ENCODE measurements at regions not wholly inside any gene's neighbourhood (a gene's known extent, or its start where the extent isn't known, plus 50 kb on each side); places are given as distances from the start of the nearest gene placed in this dataset.

- DNase-seq (ENCODE audit: low spot score) = no peak
Measured at GRCh38 chr5:111869681-111870080, 112.7 kb upstream of the NREP start.

- DNase-seq (ENCODE audit: low spot score) = no peak
Measured at GRCh38 chr5:111865356-111865755, 108.4 kb upstream of the NREP start.

GRCh38 chr5:111863801-111864200, 106.8 kb upstream of the NREP start:
- no peak for DNase-seq (ENCODE audit: low spot score)

- no peak for DNase-seq (ENCODE audit: low spot score)
Measured at GRCh38 chr5:111859533-111860270, 102.7 kb upstream of the NREP start.

GRCh38 chr5:111859031-111859430, 102.0 kb upstream of the NREP start:
- no peak for DNase-seq (ENCODE audit: low spot score)

GRCh38 chr5:111857623-111858022, 100.6 kb upstream of the NREP start:
- DNase-seq (ENCODE audit: low spot score) = no peak

- DNase-seq (ENCODE audit: low spot score) = no peak
Measured at GRCh38 chr5:111856876-111857466, 100.0 kb upstream of the NREP start.

GRCh38 chr5:111855356-111855755, 98.4 kb upstream of the NREP start:
- no peak for DNase-seq (ENCODE audit: low spot score)

- DNase-seq (ENCODE audit: low spot score) = no peak
Measured at GRCh38 chr5:111854186-111854585, 97.2 kb upstream of the NREP start.

GRCh38 chr5:111853748-111854147, 96.8 kb upstream of the NREP start:
- DNase-seq (ENCODE audit: low spot score) = peak; percentile 53

- no peak for DNase-seq (ENCODE audit: low spot score)
Measured at GRCh38 chr5:111851631-111852548, 94.9 kb upstream of the NREP start.

GRCh38 chr5:111848476-111848875, 91.5 kb upstream of the NREP start:
- DNase-seq (ENCODE audit: low spot score) = peak; percentile 13

- no peak for DNase-seq (ENCODE audit: low spot score)
Measured at GRCh38 chr5:111847052-111847925, 90.3 kb upstream of the NREP start.

GRCh38 chr5:111840036-111840674, 83.2 kb upstream of the NREP start:
- no peak for DNase-seq (ENCODE audit: low spot score)

- no peak for DNase-seq (ENCODE audit: low spot score)
Measured at GRCh38 chr5:111839438-111839837, 82.4 kb upstream of the NREP start.

GRCh38 chr5:111836426-111836825, 79.4 kb upstream of the NREP start:
- no peak for DNase-seq (ENCODE audit: low spot score)

- DNase-seq (ENCODE audit: low spot score) = no peak
Measured at GRCh38 chr5:111834926-111835599, 78.1 kb upstream of the NREP start.

- no peak for DNase-seq (ENCODE audit: low spot score)
Measured at GRCh38 chr5:111830333-111830732, 73.3 kb upstream of the NREP start.

- no peak for DNase-seq (ENCODE audit: low spot score)
Measured at GRCh38 chr5:111829701-111830100, 72.7 kb upstream of the NREP start.

GRCh38 chr5:111826064-111826463, 69.1 kb upstream of the NREP start:
- DNase-seq (ENCODE audit: low spot score) = no peak

GRCh38 chr5:111820072-111820471, 63.1 kb upstream of the NREP start:
- DNase-seq (ENCODE audit: low spot score) = no peak

Measured in Ammon's horn (tissue), 1 donor.